HCT116 (cell line): ENCODE measurements at regions not wholly inside any gene's neighbourhood (a gene's known extent, or its start where the extent isn't known, plus 50 kb on each side); places are given as distances from the start of the nearest gene placed in this dataset.
"Not testable (repeated sequence)": the region's sequence is repeated elsewhere in the genome, so short reads cannot be mapped to it uniquely, and the experiment has no call there.

Experiments
- ATF3 ChIP-seq: IDR thresholded peaks from 2 replicates; pipeline ENCODE4 v1.6.1; 2012
- CEBPB ChIP-seq: IDR thresholded peaks from 2 replicates; pipeline ENCODE4 v1.6.1; 2012; ENCODE audit warnings: low read depth
- CTCF ChIP-seq, 3 experiments: fragments of 200-600 bp in 1 of 3; sonication (generic) in 1 of 3; IDR thresholded peaks in 2 of 3; conservative IDR thresholded peaks in 1 of 3; 2 replicates each; pipeline ENCODE4 v1.5.1; 2012 to 2017; ENCODE audit warnings: low read depth in 2 of 3, low read length in 2 of 3, antibody characterized with exemption in 1 of 3, borderline replicate concordance in 1 of 3, control low read depth in 1 of 3, mild to moderate bottlenecking in 1 of 3, mixed read lengths in 1 of 3, mixed run types in 1 of 3, moderate library complexity in 1 of 3; ENCODE audit not compliant: insufficient read depth in 1 of 3
- EZH2 ChIP-seq: fragments of 200-600 bp; sonication (generic); IDR thresholded peaks from 2 replicates; pipeline ENCODE4 v1.6.1; 2017; ENCODE audit warnings: antibody characterized with exemption, mixed run types
- EZH2phosphoT487 ChIP-seq: fragments of 200-600 bp; IDR thresholded peaks from 2 replicates; pipeline ENCODE4 v1.6.1; 2018; ENCODE audit warnings: antibody characterized with exemption, borderline replicate concordance
- JUND ChIP-seq: IDR thresholded peaks from 2 replicates; pipeline ENCODE4 v1.6.1; 2012
- POLR2A ChIP-seq: IDR thresholded peaks from 2 replicates; pipeline ENCODE4 v1.7.0; 2011; ENCODE audit warnings: borderline replicate concordance; ENCODE audit not compliant: insufficient read depth, insufficient read length; ENCODE audit errors: extremely low read depth
- POLR2AphosphoS5 ChIP-seq: IDR thresholded peaks from 2 replicates; pipeline ENCODE4 v1.6.1; 2011; ENCODE audit warnings: mild to moderate bottlenecking, low read depth, low read length, moderate library complexity
- RAD21 ChIP-seq: IDR thresholded peaks from 2 replicates; pipeline ENCODE4 v1.6.1; 2012; ENCODE audit warnings: low read depth, mild to moderate bottlenecking
- TCF7L2 ChIP-seq: IDR thresholded peaks from 2 replicates; pipeline ENCODE4 v1.7.0; 2011; ENCODE audit warnings: borderline replicate concordance, inconsistent platforms; ENCODE audit not compliant: insufficient read depth, insufficient read length; ENCODE audit errors: extremely low read depth
- YY1 ChIP-seq: IDR thresholded peaks from 2 replicates; pipeline ENCODE4 v1.6.1; 2011; ENCODE audit warnings: low read length, low read depth, moderate library complexity, mild to moderate bottlenecking; ENCODE audit not compliant: insufficient replicate concordance; ENCODE audit errors: extremely low read depth
- ZFX ChIP-seq: fragments of 450-650 bp; IDR thresholded peaks from 2 replicates; pipeline ENCODE4 v1.6.1; 2017
- ZNF274 ChIP-seq: fragments of 200-500 bp; sonication (Bioruptor generic); IDR thresholded peaks from 2 replicates; pipeline ENCODE4 v1.6.1; 2014; ENCODE audit warnings: mild to moderate bottlenecking, low read depth, low read length, inconsistent platforms

- not testable (repeated sequence) for TF ChIP-seq CEBPB; POLR2A; ZFX; JUND; YY1; POLR2AphosphoS5; EZH2phosphoT487; CTCF (IDR thresholded peaks at IDR 0.05 in 2 of 3, conservative IDR thresholded peaks at IDR 0.05 in 1 of 3; ENCODE audit: borderline replicate concordance in 1 of 3, insufficient read depth in 1 of 3, low read depth in 2 of 3, low read length in 2 of 3); RAD21; ATF3; EZH2; TCF7L2; ZNF274
Measured at GRCh38 chr21:7799697-7800096, 2721.7 kb upstream of the TPTE start.
